ENCODE measurements at regions not wholly inside any gene's neighbourhood (a gene's known extent, or its start where the extent isn't known, plus 50 kb on each side); places are given as distances from the start of the nearest gene placed in this dataset.

GRCh38 chr2:238973038-238973739 lies 125.3 kb downstream of the TWIST2 start:
- no peak overlapping the region for H3K27ac ChIP-seq (ENCODE audit: extremely low read depth, low read depth, low read length)
- CTCF ChIA-PET, result interaction anchor here (0.6 to 1.0 kb wide), 2 partner anchors 36 to 134 kb away, joined by 3 read pairs; no protein-coding TSS in a partner anchor

GRCh38 chr2:238974081-238974480 lies 126.2 kb downstream of the TWIST2 start:
- no peak overlapping the region for H3K27ac ChIP-seq (ENCODE audit: extremely low read depth, low read depth, low read length)
- H3K36me3 ChIP-seq (ENCODE audit: control insufficient read depth in 2 of 2, insufficient read depth in 1 of 2, low read length in 2 of 2), result no peaks in the 10 kb centered on the region
- no peak for TF ChIP-seq ZBTB21 (tag by site-specific recombination; IDR thresholded peaks at IDR 0.05)
- no peak for TF ChIP-seq ZNF426 (tag by site-specific recombination; IDR thresholded peaks at IDR 0.05)
- TF ChIP-seq BCL11A (tag by site-specific recombination; IDR thresholded peaks at IDR 0.05; ENCODE audit: low read depth), result no peak
- no peak for TF ChIP-seq RBAK (tag by site-specific recombination; IDR thresholded peaks at IDR 0.05)
- TF ChIP-seq ZBTB1 (tag by site-specific recombination; IDR thresholded peaks at IDR 0.05), result no peak
- no peak for TF ChIP-seq SP7 (tag by site-specific recombination; IDR thresholded peaks at IDR 0.05)
- TF ChIP-seq, protein P1, sequence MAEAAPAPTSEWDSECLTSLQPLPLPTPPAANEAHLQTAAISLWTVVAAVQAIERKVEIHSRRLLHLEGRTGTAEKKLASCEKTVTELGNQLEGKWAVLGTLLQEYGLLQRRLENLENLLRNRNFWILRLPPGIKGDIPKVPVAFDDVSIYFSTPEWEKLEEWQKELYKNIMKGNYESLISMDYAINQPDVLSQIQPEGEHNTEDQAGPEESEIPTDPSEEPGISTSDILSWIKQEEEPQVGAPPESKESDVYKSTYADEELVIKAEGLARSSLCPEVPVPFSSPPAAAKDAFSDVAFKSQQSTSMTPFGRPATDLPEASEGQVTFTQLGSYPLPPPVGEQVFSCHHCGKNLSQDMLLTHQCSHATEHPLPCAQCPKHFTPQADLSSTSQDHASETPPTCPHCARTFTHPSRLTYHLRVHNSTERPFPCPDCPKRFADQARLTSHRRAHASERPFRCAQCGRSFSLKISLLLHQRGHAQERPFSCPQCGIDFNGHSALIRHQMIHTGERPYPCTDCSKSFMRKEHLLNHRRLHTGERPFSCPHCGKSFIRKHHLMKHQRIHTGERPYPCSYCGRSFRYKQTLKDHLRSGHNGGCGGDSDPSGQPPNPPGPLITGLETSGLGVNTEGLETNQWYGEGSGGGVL (tag by site-specific recombination; IDR thresholded peaks at IDR 0.05), result no peak
- TF ChIP-seq ZNF292 (tag by site-specific recombination; IDR thresholded peaks at IDR 0.05; ENCODE audit: borderline replicate concordance, low read depth), result no peak
- no peak for TF ChIP-seq ZNF639 (tag by site-specific recombination; IDR thresholded peaks at IDR 0.05)
- no peak for TF ChIP-seq ZNF138 (tag by site-specific recombination; IDR thresholded peaks at IDR 0.05; ENCODE audit: borderline replicate concordance)
- TF ChIP-seq ZNF324 (tag by site-specific recombination; IDR thresholded peaks at IDR 0.05), result no peak
- no peak for TF ChIP-seq ZNF214 (tag by site-specific recombination; IDR thresholded peaks at IDR 0.05; ENCODE audit: borderline replicate concordance)
- no peak for TF ChIP-seq ZNF221 (tag by site-specific recombination; IDR thresholded peaks at IDR 0.05; ENCODE audit: borderline replicate concordance)
- no peak for TF ChIP-seq ZNF239 (tag by site-specific recombination; IDR thresholded peaks at IDR 0.05)
- no peak for TF ChIP-seq ZNF76 (tag by site-specific recombination; IDR thresholded peaks at IDR 0.05; ENCODE audit: borderline replicate concordance, low read depth)
- TF ChIP-seq, protein P2, sequence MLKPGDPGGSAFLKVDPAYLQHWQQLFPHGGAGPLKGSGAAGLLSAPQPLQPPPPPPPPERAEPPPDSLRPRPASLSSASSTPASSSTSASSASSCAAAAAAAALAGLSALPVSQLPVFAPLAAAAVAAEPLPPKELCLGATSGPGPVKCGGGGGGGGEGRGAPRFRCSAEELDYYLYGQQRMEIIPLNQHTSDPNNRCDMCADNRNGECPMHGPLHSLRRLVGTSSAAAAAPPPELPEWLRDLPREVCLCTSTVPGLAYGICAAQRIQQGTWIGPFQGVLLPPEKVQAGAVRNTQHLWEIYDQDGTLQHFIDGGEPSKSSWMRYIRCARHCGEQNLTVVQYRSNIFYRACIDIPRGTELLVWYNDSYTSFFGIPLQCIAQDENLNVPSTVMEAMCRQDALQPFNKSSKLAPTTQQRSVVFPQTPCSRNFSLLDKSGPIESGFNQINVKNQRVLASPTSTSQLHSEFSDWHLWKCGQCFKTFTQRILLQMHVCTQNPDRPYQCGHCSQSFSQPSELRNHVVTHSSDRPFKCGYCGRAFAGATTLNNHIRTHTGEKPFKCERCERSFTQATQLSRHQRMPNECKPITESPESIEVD (tag by site-specific recombination; IDR thresholded peaks at IDR 0.05), result no peak
- no peak overlapping the region for H3K4me3 ChIP-seq (ENCODE audit: low read depth, low read length)
- no peaks in the 10 kb centered on the region for H3K9me3 ChIP-seq (ENCODE audit: control insufficient read depth, insufficient read depth, low read depth, low read length)
- ChIA-PET POLR2A (no interaction called here), CTCF (interaction anchor here (0.7 to 1.0 kb wide), 3 partner anchors 133 to 622 kb away, joined by 3 to 5 read pairs (median 3); no protein-coding TSS in a partner anchor)
- no peaks in the 10 kb centered on the region for H3K4me1 ChIP-seq (ENCODE audit: control insufficient read depth, insufficient read depth, low read length)

More at GRCh38 chr2:238973038-238973739, 125.3 kb downstream of the TWIST2 start:
- Histone ChIP-seq H3K36me3 (ENCODE audit: control insufficient read depth in 2 of 2, insufficient read depth in 1 of 2, low read length in 2 of 2) (no peaks in the 10 kb centered on the region), H3K4me1 (ENCODE audit: control insufficient read depth, insufficient read depth, low read length) (no peaks in the 10 kb centered on the region), H3K9me3 (ENCODE audit: control insufficient read depth, insufficient read depth, low read depth, low read length) (no peaks in the 10 kb centered on the region), H3K4me3 (ENCODE audit: low read depth, low read length) (no peak overlapping the region)
- TF ChIP-seq ZNF341 (tag by site-specific recombination; IDR thresholded peaks at IDR 0.05; ENCODE audit: low read depth), result no peak
- POLR2A ChIA-PET, result interaction anchor here (0.6 kb wide), 1 partner anchor 133 kb away, joined by 3 read pairs; no protein-coding TSS in a partner anchor
